NCI-H524 (cell line): ENCODE measurements at regions not wholly inside any gene's neighbourhood (a gene's known extent, or its start where the extent isn't known, plus 50 kb on each side); places are given as distances from the start of the nearest gene placed in this dataset.

Experiments used
- DNase-seq, 2 experiments: peaks; one replicate each; lab custom pipeline; 2025; lab: John Stamatoyannopoulos, UW

- DNase-seq: no peak
These were observed 218.6 kb downstream of the SPTSSA start for GRCh38 chr14:34243401-34243800.

GRCh38 chr14:34243001-34243400, 219.0 kb downstream of the SPTSSA start:
- DNase-seq: no peak

GRCh38 chr14:34241185-34241711, 220.8 kb downstream of the SPTSSA start:
- no peak for DNase-seq

- DNase-seq: no peak
These were observed 223.4 kb downstream of the SPTSSA start for GRCh38 chr14:34238610-34239009.

- no peak for DNase-seq
These were observed 224.4 kb downstream of the SPTSSA start for GRCh38 chr14:34237677-34238076.

GRCh38 chr14:34237081-34237480, 225.0 kb downstream of the SPTSSA start:
- DNase-seq: no peak

- no peak for DNase-seq
These were observed 226.3 kb downstream of the SPTSSA start for GRCh38 chr14:34235643-34236300.

- no peak for DNase-seq
These were observed 227.8 kb downstream of the SPTSSA start for GRCh38 chr14:34234258-34234657.

- DNase-seq: no peak
These were observed 228.4 kb downstream of the SPTSSA start for GRCh38 chr14:34233619-34234018.

GRCh38 chr14:34232790-34233189, 229.2 kb downstream of the SPTSSA start:
- DNase-seq: no peak

- no peak for DNase-seq
These were observed 230.4 kb downstream of the SPTSSA start for GRCh38 chr14:34231626-34232025.

GRCh38 chr14:34229140-34229539, 232.9 kb downstream of the SPTSSA start:
- no peak for DNase-seq

GRCh38 chr14:34228650-34228976, 233.4 kb downstream of the SPTSSA start:
- no peak for DNase-seq

GRCh38 chr14:34227834-34228649, 234.0 kb downstream of the SPTSSA start:
- DNase-seq: peak; percentile 58 to 89

GRCh38 chr14:34224221-34224620, 237.8 kb downstream of the SPTSSA start:
- DNase-seq: no peak

- DNase-seq: no peak
These were observed 238.5 kb downstream of the SPTSSA start for GRCh38 chr14:34223373-34224148.

GRCh38 chr14:34222867-34223266, 239.2 kb downstream of the SPTSSA start:
- DNase-seq: no peak

- no peak for DNase-seq
These were observed 239.9 kb downstream of the SPTSSA start for GRCh38 chr14:34222122-34222521.

- DNase-seq: no peak
These were observed 241.1 kb downstream of the SPTSSA start for GRCh38 chr14:34220921-34221320.

- no peak for DNase-seq
These were observed 241.7 kb downstream of the SPTSSA start for GRCh38 chr14:34220378-34220706.

GRCh38 chr14:34219661-34220377, 242.2 kb downstream of the SPTSSA start:
- no peak for DNase-seq

- no peak for DNase-seq
These were observed 243.2 kb downstream of the SPTSSA start for GRCh38 chr14:34218881-34219280.
